ENCODE measurements at regions not wholly inside any gene's neighbourhood (a gene's known extent, or its start where the extent isn't known, plus 50 kb on each side); places are given as distances from the start of the nearest gene placed in this dataset.

- Histone ChIP-seq H3K27me3 (ENCODE audit: insufficient read depth, low read length) (no peaks in the 10 kb centered on the region), H3K27ac (ENCODE audit: low read length) (no peak overlapping the region), H3K9ac (ENCODE audit: low read depth, low read length) (no peak overlapping the region), H3K9me3 (ENCODE audit: insufficient read depth, low read depth, low read length) (no peaks in the 10 kb centered on the region), H3K4me1 (ENCODE audit: insufficient read depth, low read length) (no peaks in the 10 kb centered on the region), H3K36me3 (ENCODE audit: insufficient read depth, low read depth, low read length) (no peaks in the 10 kb centered on the region), H3K4me3 (ENCODE audit: low read length) (no peak overlapping the region)
These were observed 90.5 kb upstream of the PHYHIPL start for GRCh38 chr10:59085711-59086502.

GRCh38 chr10:59087486-59087885 is 89.0 kb upstream of the PHYHIPL start:
- H3K27ac ChIP-seq (ENCODE audit: low read length), result no peak overlapping the region
- no peaks in the 10 kb centered on the region for H3K9me3 ChIP-seq (ENCODE audit: insufficient read depth, low read depth, low read length)
- H3K9ac ChIP-seq (ENCODE audit: low read depth, low read length), result no peak overlapping the region
- H3K36me3 ChIP-seq (ENCODE audit: insufficient read depth, low read depth, low read length), result no peaks in the 10 kb centered on the region
- no peaks in the 10 kb centered on the region for H3K27me3 ChIP-seq (ENCODE audit: insufficient read depth, low read length)
- H3K4me3 ChIP-seq (ENCODE audit: low read length), result no peak overlapping the region
- no peaks in the 10 kb centered on the region for H3K4me1 ChIP-seq (ENCODE audit: insufficient read depth, low read length)

GRCh38 chr10:59088912-59089573 is 87.4 kb upstream of the PHYHIPL start:
- Histone ChIP-seq H3K4me3 (ENCODE audit: low read length) (no peak overlapping the region), H3K4me1 (ENCODE audit: insufficient read depth, low read length) (no peaks in the 10 kb centered on the region), H3K27me3 (ENCODE audit: insufficient read depth, low read length) (no peaks in the 10 kb centered on the region), H3K9me3 (ENCODE audit: insufficient read depth, low read depth, low read length) (no peaks in the 10 kb centered on the region), H3K9ac (ENCODE audit: low read depth, low read length) (no peak overlapping the region), H3K27ac (ENCODE audit: low read length) (no peak overlapping the region), H3K36me3 (ENCODE audit: insufficient read depth, low read depth, low read length) (no peaks in the 10 kb centered on the region)

- H3K9me3 ChIP-seq (ENCODE audit: insufficient read depth, low read depth, low read length), result no peaks in the 10 kb centered on the region
- no peak overlapping the region for H3K4me3 ChIP-seq (ENCODE audit: low read length)
- no peaks in the 10 kb centered on the region for H3K4me1 ChIP-seq (ENCODE audit: insufficient read depth, low read length)
- no peaks in the 10 kb centered on the region for H3K27me3 ChIP-seq (ENCODE audit: insufficient read depth, low read length)
- H3K27ac ChIP-seq (ENCODE audit: low read length), result no peak overlapping the region
- H3K9ac ChIP-seq (ENCODE audit: low read depth, low read length), result no peak overlapping the region
- H3K36me3 ChIP-seq (ENCODE audit: insufficient read depth, low read depth, low read length), result no peaks in the 10 kb centered on the region
These were observed 85.4 kb upstream of the PHYHIPL start for GRCh38 chr10:59090817-59091622.

GRCh38 chr10:59093461-59093860 is 83.0 kb upstream of the PHYHIPL start:
- Histone ChIP-seq H3K4me1 (ENCODE audit: insufficient read depth, low read length) (no peaks in the 10 kb centered on the region), H3K9ac (ENCODE audit: low read depth, low read length) (no peak overlapping the region), H3K36me3 (ENCODE audit: insufficient read depth, low read depth, low read length) (no peaks in the 10 kb centered on the region), H3K27ac (ENCODE audit: low read length) (no peak overlapping the region), H3K27me3 (ENCODE audit: insufficient read depth, low read length) (no peaks in the 10 kb centered on the region), H3K9me3 (ENCODE audit: insufficient read depth, low read depth, low read length) (no peaks in the 10 kb centered on the region), H3K4me3 (ENCODE audit: low read length) (no peak overlapping the region)

GRCh38 chr10:59096631-59097030 is 79.8 kb upstream of the PHYHIPL start:
- H3K27me3 ChIP-seq (ENCODE audit: insufficient read depth, low read length), result no peaks in the 10 kb centered on the region
- no peaks in the 10 kb centered on the region for H3K4me1 ChIP-seq (ENCODE audit: insufficient read depth, low read length)
- no peak overlapping the region for H3K9ac ChIP-seq (ENCODE audit: low read depth, low read length)
- H3K36me3 ChIP-seq (ENCODE audit: insufficient read depth, low read depth, low read length), result no peaks in the 10 kb centered on the region
- no peak overlapping the region for H3K4me3 ChIP-seq (ENCODE audit: low read length)
- H3K9me3 ChIP-seq (ENCODE audit: insufficient read depth, low read depth, low read length), result no peaks in the 10 kb centered on the region
- no peak overlapping the region for H3K27ac ChIP-seq (ENCODE audit: low read length)

GRCh38 chr10:59098387-59098786 is 78.1 kb upstream of the PHYHIPL start:
- H3K27me3 ChIP-seq (ENCODE audit: insufficient read depth, low read length), result no peaks in the 10 kb centered on the region
- no peak overlapping the region for H3K27ac ChIP-seq (ENCODE audit: low read length)
- H3K4me3 ChIP-seq (ENCODE audit: low read length), result no peak overlapping the region
- H3K9ac ChIP-seq (ENCODE audit: low read depth, low read length), result no peak overlapping the region
- H3K36me3 ChIP-seq (ENCODE audit: insufficient read depth, low read depth, low read length), result no peaks in the 10 kb centered on the region
- no peaks in the 10 kb centered on the region for H3K4me1 ChIP-seq (ENCODE audit: insufficient read depth, low read length)
- no peaks in the 10 kb centered on the region for H3K9me3 ChIP-seq (ENCODE audit: insufficient read depth, low read depth, low read length)

- Histone ChIP-seq H3K27ac (ENCODE audit: low read length) (no peak overlapping the region), H3K4me3 (ENCODE audit: low read length) (no peak overlapping the region), H3K4me1 (ENCODE audit: insufficient read depth, low read length) (no peaks in the 10 kb centered on the region), H3K36me3 (ENCODE audit: insufficient read depth, low read depth, low read length) (no peaks in the 10 kb centered on the region), H3K9ac (ENCODE audit: low read depth, low read length) (no peak overlapping the region), H3K27me3 (ENCODE audit: insufficient read depth, low read length) (no peaks in the 10 kb centered on the region), H3K9me3 (ENCODE audit: insufficient read depth, low read depth, low read length) (no peaks in the 10 kb centered on the region)
These were observed 77.5 kb upstream of the PHYHIPL start for GRCh38 chr10:59098831-59099452.

GRCh38 chr10:59099481-59099880 is 77.0 kb upstream of the PHYHIPL start:
- H3K27me3 ChIP-seq (ENCODE audit: insufficient read depth, low read length), result no peaks in the 10 kb centered on the region
- H3K9me3 ChIP-seq (ENCODE audit: insufficient read depth, low read depth, low read length), result no peaks in the 10 kb centered on the region
- H3K4me3 ChIP-seq (ENCODE audit: low read length), result no peak overlapping the region
- no peaks in the 10 kb centered on the region for H3K36me3 ChIP-seq (ENCODE audit: insufficient read depth, low read depth, low read length)
- no peak overlapping the region for H3K27ac ChIP-seq (ENCODE audit: low read length)
- H3K9ac ChIP-seq (ENCODE audit: low read depth, low read length), result no peak overlapping the region
- H3K4me1 ChIP-seq (ENCODE audit: insufficient read depth, low read length), result no peaks in the 10 kb centered on the region

- no peak overlapping the region for H3K27ac ChIP-seq (ENCODE audit: low read length)
- no peaks in the 10 kb centered on the region for H3K9me3 ChIP-seq (ENCODE audit: insufficient read depth, low read depth, low read length)
- H3K4me3 ChIP-seq (ENCODE audit: low read length), result no peak overlapping the region
- no peak overlapping the region for H3K9ac ChIP-seq (ENCODE audit: low read depth, low read length)
- no peaks in the 10 kb centered on the region for H3K4me1 ChIP-seq (ENCODE audit: insufficient read depth, low read length)
- no peaks in the 10 kb centered on the region for H3K27me3 ChIP-seq (ENCODE audit: insufficient read depth, low read length)
- no peaks in the 10 kb centered on the region for H3K36me3 ChIP-seq (ENCODE audit: insufficient read depth, low read depth, low read length)
These were observed 74.0 kb upstream of the PHYHIPL start for GRCh38 chr10:59102394-59102793.

- no peaks in the 10 kb centered on the region for H3K27me3 ChIP-seq (ENCODE audit: insufficient read depth, low read length)
- H3K4me1 ChIP-seq (ENCODE audit: insufficient read depth, low read length), result no peaks in the 10 kb centered on the region
- no peak overlapping the region for H3K4me3 ChIP-seq (ENCODE audit: low read length)
- no peaks in the 10 kb centered on the region for H3K36me3 ChIP-seq (ENCODE audit: insufficient read depth, low read depth, low read length)
- no peak overlapping the region for H3K9ac ChIP-seq (ENCODE audit: low read depth, low read length)
- H3K9me3 ChIP-seq (ENCODE audit: insufficient read depth, low read depth, low read length), result no peaks in the 10 kb centered on the region
- no peak overlapping the region for H3K27ac ChIP-seq (ENCODE audit: low read length)
These were observed 72.3 kb upstream of the PHYHIPL start for GRCh38 chr10:59104186-59104585.
